Activated naive CD4-positive, alpha-beta T cell treated with anti-CD3 and anti-CD28 coated beads for 36 hours (primary cell): ENCODE measurements at regions not wholly inside any gene's neighbourhood (a gene's known extent, or its start where the extent isn't known, plus 50 kb on each side); places are given as distances from the start of the nearest gene placed in this dataset.
"Not testable (repeated sequence)": the region's sequence is repeated elsewhere in the genome, so short reads cannot be mapped to it uniquely, and the experiment has no call there.

Experiments used
- CTCF ChIA-PET: fragments of 350-600 bp; sonication (Branson Sonifier 250); formaldehyde crosslinking; loops from one replicate; lab custom pipeline; 2021; ENCODE audit warnings: antibody characterized with exemption; lab: Charles Lee
- DNase-seq: peaks from one replicate; pipeline ENCODE4 v3.0.0-alpha.2; 2020
- H3K27ac Mint-ChIP-seq: one replicate; pipeline ENCODE4 v1.8.0; 2021; ENCODE audit warnings: mild to moderate bottlenecking, mixed read lengths
- H3K27me3 Mint-ChIP-seq: one replicate; pipeline ENCODE4 v1.8.0; 2021; ENCODE audit warnings: low read depth, mixed read lengths
- H3K36me3 Mint-ChIP-seq: one replicate; pipeline ENCODE4 v1.8.0; 2021; ENCODE audit warnings: low read depth, mixed read lengths
- H3K4me1 Mint-ChIP-seq: one replicate; pipeline ENCODE4 v1.8.0; 2021; ENCODE audit warnings: low read depth, mixed read lengths
- H3K4me3 Mint-ChIP-seq: one replicate; pipeline ENCODE4 v1.8.0; 2021; ENCODE audit warnings: mild to moderate bottlenecking, moderate library complexity, mixed read lengths
- H3K9me3 Mint-ChIP-seq: one replicate; pipeline ENCODE4 v1.8.0; 2021; ENCODE audit warnings: mixed read lengths
- intact Hi-C: fragments of 100-400 bp; cut with micrococcal nuclease; formaldehyde crosslinking; loops from one replicate; pipeline ENCODE4 v1.15.1; 2023

- H3K27ac Mint-ChIP-seq, intact Hi-C loops, H3K4me1 Mint-ChIP-seq, DNase-seq, CTCF ChIA-PET, H3K36me3 Mint-ChIP-seq, H3K27me3 Mint-ChIP-seq, H3K4me3 Mint-ChIP-seq, H3K9me3 Mint-ChIP-seq: not testable (repeated sequence)
These were observed 193.6 kb upstream of the SLC7A11 start for GRCh38 chr4:138435733-138436132.

GRCh38 chr4:138435046-138435445, 192.9 kb upstream of the SLC7A11 start:
- H3K27me3 Mint-ChIP-seq, H3K9me3 Mint-ChIP-seq, H3K4me1 Mint-ChIP-seq, DNase-seq, intact Hi-C loops, H3K27ac Mint-ChIP-seq, H3K4me3 Mint-ChIP-seq, H3K36me3 Mint-ChIP-seq, CTCF ChIA-PET: not testable (repeated sequence)

- no peaks in the 10 kb centered on the region for H3K27me3 Mint-ChIP-seq
- H3K27ac Mint-ChIP-seq: no peak overlapping the region
- intact Hi-C loops: no loop called here
- CTCF ChIA-PET: no interaction called here
- no peak for DNase-seq
- H3K9me3 Mint-ChIP-seq: peaks cover 1% of the 10 kb centered on the region
- H3K36me3 Mint-ChIP-seq: no peaks in the 10 kb centered on the region
- no peaks in the 10 kb centered on the region for H3K4me1 Mint-ChIP-seq
- no peak overlapping the region for H3K4me3 Mint-ChIP-seq
These were observed 186.5 kb upstream of the SLC7A11 start for GRCh38 chr4:138428611-138429010.

GRCh38 chr4:138426786-138427185, 184.6 kb upstream of the SLC7A11 start:
- DNase-seq: no peak
- H3K27me3 Mint-ChIP-seq: no peaks in the 10 kb centered on the region
- H3K9me3 Mint-ChIP-seq: no peaks in the 10 kb centered on the region

GRCh38 chr4:138420471-138420870, 178.3 kb upstream of the SLC7A11 start:
- Mint-ChIP-seq H3K4me3 (no peak overlapping the region), H3K27me3 (no peaks in the 10 kb centered on the region), H3K36me3 (no peaks in the 10 kb centered on the region), H3K4me1 (no peaks in the 10 kb centered on the region), H3K9me3 (no peaks in the 10 kb centered on the region), H3K27ac (no peak overlapping the region)
- DNase-seq: no peak
- CTCF ChIA-PET: no interaction called here
- intact Hi-C loops: no loop called here

More at GRCh38 chr4:138426786-138427185, 184.6 kb upstream of the SLC7A11 start:
- intact Hi-C loops: no loop called here
- Mint-ChIP-seq H3K4me1 (no peaks in the 10 kb centered on the region), H3K27ac (no peak overlapping the region), H3K4me3 (no peak overlapping the region), H3K36me3 (no peaks in the 10 kb centered on the region)
- CTCF ChIA-PET: no interaction called here

- CTCF ChIA-PET: interaction anchor here (1.1 kb wide), 1 partner anchor 11 kb away, joined by 3 read pairs; no protein-coding TSS in a partner anchor
- intact Hi-C loops: no loop called here
- Mint-ChIP-seq H3K27me3 (no peaks in the 10 kb centered on the region), H3K27ac (no peak overlapping the region), H3K9me3 (no peaks in the 10 kb centered on the region), H3K4me1 (no peaks in the 10 kb centered on the region), H3K4me3 (no peak overlapping the region), H3K36me3 (no peaks in the 10 kb centered on the region)
- no peak for DNase-seq
These were observed 172.1 kb upstream of the SLC7A11 start for GRCh38 chr4:138414202-138414601.

GRCh38 chr4:138413273-138413672, 171.1 kb upstream of the SLC7A11 start:
- no peak overlapping the region for H3K4me3 Mint-ChIP-seq
- intact Hi-C loops: no loop called here
- CTCF ChIA-PET: no interaction called here
- H3K36me3 Mint-ChIP-seq: no peaks in the 10 kb centered on the region
- H3K9me3 Mint-ChIP-seq: no peaks in the 10 kb centered on the region
- DNase-seq: no peak
- no peaks in the 10 kb centered on the region for H3K27me3 Mint-ChIP-seq
- H3K4me1 Mint-ChIP-seq: no peaks in the 10 kb centered on the region
- no peak overlapping the region for H3K27ac Mint-ChIP-seq

- Mint-ChIP-seq H3K27ac (no peak overlapping the region), H3K27me3 (no peaks in the 10 kb centered on the region)
These were observed 170.7 kb upstream of the SLC7A11 start for GRCh38 chr4:138412847-138413246.

GRCh38 chr4:138410266-138410665, 168.1 kb upstream of the SLC7A11 start:
- Mint-ChIP-seq H3K27ac (no peak overlapping the region), H3K4me3 (no peak overlapping the region), H3K36me3 (no peaks in the 10 kb centered on the region), H3K9me3 (no peaks in the 10 kb centered on the region), H3K4me1 (no peaks in the 10 kb centered on the region), H3K27me3 (no peaks in the 10 kb centered on the region)
- CTCF ChIA-PET: no interaction called here
- intact Hi-C loops: no loop called here
- DNase-seq: no peak

More at GRCh38 chr4:138412847-138413246, 170.7 kb upstream of the SLC7A11 start:
- CTCF ChIA-PET: no interaction called here
- no peaks in the 10 kb centered on the region for H3K9me3 Mint-ChIP-seq
- intact Hi-C loops: no loop called here
- H3K36me3 Mint-ChIP-seq: no peaks in the 10 kb centered on the region
- no peaks in the 10 kb centered on the region for H3K4me1 Mint-ChIP-seq
- no peak for DNase-seq
- no peak overlapping the region for H3K4me3 Mint-ChIP-seq

- CTCF ChIA-PET: no interaction called here
- H3K27me3 Mint-ChIP-seq: no peaks in the 10 kb centered on the region
- no peaks in the 10 kb centered on the region for H3K36me3 Mint-ChIP-seq
- no peak for DNase-seq
- H3K27ac Mint-ChIP-seq: no peak overlapping the region
- no peak overlapping the region for H3K4me3 Mint-ChIP-seq
- H3K9me3 Mint-ChIP-seq: no peaks in the 10 kb centered on the region
- H3K4me1 Mint-ChIP-seq: no peaks in the 10 kb centered on the region
- intact Hi-C loops: no loop called here
These were observed 167.5 kb upstream of the SLC7A11 start for GRCh38 chr4:138409670-138410069.

GRCh38 chr4:138408758-138409157, 166.6 kb upstream of the SLC7A11 start:
- CTCF ChIA-PET: no interaction called here
- Mint-ChIP-seq H3K4me1 (no peaks in the 10 kb centered on the region), H3K27me3 (no peaks in the 10 kb centered on the region), H3K27ac (no peak overlapping the region), H3K36me3 (no peaks in the 10 kb centered on the region), H3K9me3 (no peaks in the 10 kb centered on the region), H3K4me3 (no peak overlapping the region)
- intact Hi-C loops: no loop called here
- DNase-seq: no peak

- Mint-ChIP-seq H3K36me3 (no peaks in the 10 kb centered on the region), H3K4me3 (no peak overlapping the region), H3K27ac (no peak overlapping the region), H3K27me3 (no peaks in the 10 kb centered on the region), H3K4me1 (no peaks in the 10 kb centered on the region), H3K9me3 (no peaks in the 10 kb centered on the region)
- DNase-seq: no peak
- CTCF ChIA-PET: no interaction called here
- intact Hi-C loops: no loop called here
These were observed 165.2 kb upstream of the SLC7A11 start for GRCh38 chr4:138407329-138407728.

- Mint-ChIP-seq H3K27me3 (no peaks in the 10 kb centered on the region), H3K4me1 (no peaks in the 10 kb centered on the region), H3K4me3 (no peak overlapping the region), H3K27ac (no peak overlapping the region), H3K9me3 (no peaks in the 10 kb centered on the region), H3K36me3 (no peaks in the 10 kb centered on the region)
- intact Hi-C loops: no loop called here
- CTCF ChIA-PET: no interaction called here
- DNase-seq: no peak
These were observed 164.7 kb upstream of the SLC7A11 start for GRCh38 chr4:138406876-138407275.
